ENCODE measurements at regions not wholly inside any gene's neighbourhood (a gene's known extent, or its start where the extent isn't known, plus 50 kb on each side); places are given as distances from the start of the nearest gene placed in this dataset.

- no peaks in the 10 kb centered on the region for H3K9me3 Mint-ChIP-seq
- H3K4me3 Mint-ChIP-seq: no peak overlapping the region
- no peak for DNase-seq
- peaks cover 39% of the 10 kb centered on the region for H3K4me1 Mint-ChIP-seq (ENCODE audit: low read depth)
- H3K36me3 Mint-ChIP-seq (ENCODE audit: low read depth): peaks cover 8% of the 10 kb centered on the region
- no peaks in the 10 kb centered on the region for H3K27me3 Mint-ChIP-seq (ENCODE audit: insufficient read depth)
- H3K27ac Mint-ChIP-seq: no peak overlapping the region
- TF ChIP-seq, protein P1, sequence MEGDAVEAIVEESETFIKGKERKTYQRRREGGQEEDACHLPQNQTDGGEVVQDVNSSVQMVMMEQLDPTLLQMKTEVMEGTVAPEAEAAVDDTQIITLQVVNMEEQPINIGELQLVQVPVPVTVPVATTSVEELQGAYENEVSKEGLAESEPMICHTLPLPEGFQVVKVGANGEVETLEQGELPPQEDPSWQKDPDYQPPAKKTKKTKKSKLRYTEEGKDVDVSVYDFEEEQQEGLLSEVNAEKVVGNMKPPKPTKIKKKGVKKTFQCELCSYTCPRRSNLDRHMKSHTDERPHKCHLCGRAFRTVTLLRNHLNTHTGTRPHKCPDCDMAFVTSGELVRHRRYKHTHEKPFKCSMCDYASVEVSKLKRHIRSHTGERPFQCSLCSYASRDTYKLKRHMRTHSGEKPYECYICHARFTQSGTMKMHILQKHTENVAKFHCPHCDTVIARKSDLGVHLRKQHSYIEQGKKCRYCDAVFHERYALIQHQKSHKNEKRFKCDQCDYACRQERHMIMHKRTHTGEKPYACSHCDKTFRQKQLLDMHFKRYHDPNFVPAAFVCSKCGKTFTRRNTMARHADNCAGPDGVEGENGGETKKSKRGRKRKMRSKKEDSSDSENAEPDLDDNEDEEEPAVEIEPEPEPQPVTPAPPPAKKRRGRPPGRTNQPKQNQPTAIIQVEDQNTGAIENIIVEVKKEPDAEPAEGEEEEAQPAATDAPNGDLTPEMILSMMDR (IDR thresholded peaks at IDR 0.05): 0 out of 2 replicates have a peak, but pooled peaks have one; percentile 6
These were observed 391.1 kb upstream of the ZNF608 start for GRCh38 chr5:125137535-125137934.

DNA sequence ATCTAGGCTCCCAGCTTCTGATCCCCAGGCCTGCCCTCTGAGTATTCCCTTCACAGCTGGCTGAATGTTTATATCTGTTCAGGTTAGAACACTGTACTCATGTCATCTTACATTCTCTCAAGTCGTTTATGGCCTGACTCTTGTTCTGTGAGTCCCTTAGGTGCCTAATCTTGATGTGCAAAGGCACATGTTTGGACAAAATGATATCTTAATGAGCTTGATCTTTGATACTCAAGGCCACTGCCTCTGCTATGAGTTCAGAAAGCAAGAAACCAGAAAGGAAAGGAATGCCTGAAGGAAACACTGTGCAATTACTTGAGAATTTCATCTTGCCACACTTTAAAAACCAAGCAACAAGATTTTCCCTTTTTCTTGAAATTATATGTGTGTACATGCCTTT is 391.8 kb upstream of the ZNF608 start:
- Mint-ChIP-seq H3K27ac (no peak overlapping the region), H3K27me3 (ENCODE audit: insufficient read depth) (no peaks in the 10 kb centered on the region), H3K9me3 (no peaks in the 10 kb centered on the region), H3K4me3 (no peak overlapping the region), H3K36me3 (ENCODE audit: low read depth) (peaks cover 5% of the 10 kb centered on the region), H3K4me1 (ENCODE audit: low read depth) (peaks cover 45% of the 10 kb centered on the region)
- DNase-seq: no peak
- TF ChIP-seq, protein P1 (IDR thresholded peaks at IDR 0.05): no peak

DNA sequence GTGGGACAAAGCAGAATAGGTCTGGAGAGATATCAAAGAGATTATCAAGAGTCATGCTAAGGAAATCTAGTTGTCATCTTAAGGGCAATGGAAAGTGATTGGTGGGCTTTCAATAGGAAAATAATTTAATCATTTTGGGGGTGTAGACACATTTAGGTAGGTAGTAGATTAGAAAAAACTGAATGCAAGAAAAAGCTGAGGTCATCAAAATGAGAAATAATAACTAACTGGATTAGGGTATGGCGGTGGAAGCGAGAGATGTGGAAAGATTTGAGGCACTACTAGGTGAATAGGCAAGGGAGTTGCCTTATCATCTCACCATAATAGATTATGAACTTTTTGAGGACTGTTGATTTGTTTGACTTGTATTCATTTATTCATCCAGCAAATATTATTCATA is 393.2 kb upstream of the ZNF608 start:
- Mint-ChIP-seq H3K36me3 (ENCODE audit: low read depth) (peaks cover 5% of the 10 kb centered on the region; the same call in 1 of the 2 replicates), H3K4me1 (ENCODE audit: low read depth) (peaks cover 39% of the 10 kb centered on the region), H3K27me3 (ENCODE audit: insufficient read depth) (no peaks in the 10 kb centered on the region), H3K9me3 (no peaks in the 10 kb centered on the region), H3K4me3 (no peak overlapping the region), H3K27ac (no peak overlapping the region)
- TF ChIP-seq, protein P1 (IDR thresholded peaks at IDR 0.05): no peak
- DNase-seq: no peak

DNA sequence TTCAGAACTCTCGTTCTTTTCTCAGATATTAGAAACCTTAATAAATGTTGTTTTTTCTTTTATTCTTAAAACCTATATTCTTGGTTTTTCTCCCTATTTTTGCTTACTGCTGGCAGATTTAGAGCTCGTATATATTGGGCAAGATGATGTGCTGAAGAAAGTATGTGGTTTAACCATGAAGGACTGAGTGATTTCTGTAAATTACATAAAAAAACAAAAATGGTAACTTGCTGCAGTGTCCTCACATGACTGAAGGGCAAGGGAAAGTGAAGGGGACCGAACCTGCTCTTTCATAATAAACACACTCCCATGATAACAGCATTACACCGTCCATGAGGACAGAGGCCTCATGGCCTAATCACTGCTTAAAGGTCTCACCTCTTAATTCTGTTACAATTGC is 393.8 kb upstream of the ZNF608 start:
- Mint-ChIP-seq H3K4me1 (ENCODE audit: low read depth) (peaks cover 33% of the 10 kb centered on the region), H3K9me3 (no peaks in the 10 kb centered on the region), H3K27me3 (ENCODE audit: insufficient read depth) (no peaks in the 10 kb centered on the region), H3K4me3 (no peak overlapping the region), H3K27ac (peak overlapping the region; percentile 44), H3K36me3 (ENCODE audit: low read depth) (peaks cover 5% of the 10 kb centered on the region; the same call in 1 of the 2 replicates)
- DNase-seq: no peak
- TF ChIP-seq, protein P1 (IDR thresholded peaks at IDR 0.05): no peak

DNA sequence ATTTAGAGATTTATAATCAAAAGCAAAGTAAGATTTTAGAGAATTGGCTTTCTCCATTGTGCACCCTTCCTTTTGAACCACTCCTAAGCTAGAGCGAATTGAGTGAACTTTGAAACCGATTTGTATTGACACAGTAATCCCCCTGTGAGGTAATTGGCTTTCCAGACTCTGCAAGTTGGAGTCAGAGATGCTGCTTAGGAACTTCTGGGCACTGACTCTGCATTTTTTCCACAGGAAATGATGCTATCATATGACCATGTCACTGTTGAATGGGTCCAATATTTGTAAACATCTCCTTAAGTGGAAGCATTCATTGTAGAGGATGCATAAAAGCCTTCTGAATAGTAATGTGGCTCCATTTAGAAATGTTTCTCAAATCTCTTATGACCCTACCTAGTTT is 394.4 kb upstream of the ZNF608 start:
- Mint-ChIP-seq H3K4me3 (no peak overlapping the region), H3K4me1 (ENCODE audit: low read depth) (peaks cover 29% of the 10 kb centered on the region), H3K27me3 (ENCODE audit: insufficient read depth) (no peaks in the 10 kb centered on the region), H3K36me3 (ENCODE audit: low read depth) (peaks cover 5% of the 10 kb centered on the region; the same call in 1 of the 2 replicates), H3K27ac (peak overlapping the region; percentile 44; the same call in 1 of the 2 replicates), H3K9me3 (no peaks in the 10 kb centered on the region)
- TF ChIP-seq, protein P1 (IDR thresholded peaks at IDR 0.05): no peak
- DNase-seq: peak; percentile 52

DNA sequence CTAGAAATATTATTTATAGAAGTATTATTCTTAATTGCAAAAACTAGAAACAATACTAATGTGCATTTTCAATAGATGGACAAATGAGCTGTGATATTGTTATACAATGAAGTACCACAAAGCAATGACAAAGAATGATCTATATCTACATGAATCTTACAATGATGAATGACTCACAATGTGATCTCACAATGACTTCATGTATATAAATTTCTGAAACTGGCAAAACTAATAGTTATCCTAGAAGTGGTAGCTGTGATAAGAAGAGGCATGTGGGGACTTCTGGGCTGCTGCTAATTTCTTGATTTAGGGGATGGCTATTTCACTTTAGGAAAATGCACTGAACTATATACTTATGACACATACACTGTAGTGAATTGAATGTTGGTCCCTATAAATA is 396.0 kb upstream of the ZNF608 start:
- H3K9me3 Mint-ChIP-seq: no peaks in the 10 kb centered on the region

More for the DNA sequence above, 396.0 kb upstream of the ZNF608 start:
- H3K36me3 Mint-ChIP-seq (ENCODE audit: low read depth): peaks cover 5% of the 10 kb centered on the region; the same call in 1 of the 2 replicates
- peaks cover 29% of the 10 kb centered on the region for H3K4me1 Mint-ChIP-seq (ENCODE audit: low read depth)
- TF ChIP-seq, protein P1 (IDR thresholded peaks at IDR 0.05): no peak
- DNase-seq: peak; percentile 9
- no peak overlapping the region for H3K4me3 Mint-ChIP-seq
- H3K27ac Mint-ChIP-seq: no peak overlapping the region
- no peaks in the 10 kb centered on the region for H3K27me3 Mint-ChIP-seq (ENCODE audit: insufficient read depth)

Measured in HFFc6 (cell line).